Glomerular endothelial cell (primary cell): ENCODE measurements at regions not wholly inside any gene's neighbourhood (a gene's known extent, or its start where the extent isn't known, plus 50 kb on each side); places are given as distances from the start of the nearest gene placed in this dataset.

Experiments used
- DNase-seq: peaks from one replicate; pipeline ENCODE4 v3.0.0-alpha.2; 2011; ENCODE audit warnings: low read depth, low spot score; ENCODE audit errors: extremely low read depth

GRCh38 chr11:97234016-97234415 is 844.2 kb downstream of the JRKL start:
- no peak for DNase-seq

- no peak for DNase-seq
Observed at GRCh38 chr11:97237151-97237550, 847.3 kb downstream of the JRKL start.

GRCh38 chr11:97247601-97248000 is 857.8 kb downstream of the JRKL start:
- no peak for DNase-seq

GRCh38 chr11:97254790-97255189 is 865.0 kb downstream of the JRKL start:
- DNase-seq, result no peak

- DNase-seq, result no peak
Observed at GRCh38 chr11:97259434-97259833, 869.6 kb downstream of the JRKL start.

- DNase-seq, result no peak
Observed at GRCh38 chr11:97259884-97260283, 870.1 kb downstream of the JRKL start.

GRCh38 chr11:97263183-97263858 is 873.5 kb downstream of the JRKL start:
- DNase-seq, result no peak

- no peak for DNase-seq
Observed at GRCh38 chr11:97269527-97269926, 879.7 kb downstream of the JRKL start.

- DNase-seq, result no peak
Observed at GRCh38 chr11:97279341-97279740, 889.5 kb downstream of the JRKL start.

GRCh38 chr11:97280347-97280746 is 890.5 kb downstream of the JRKL start:
- no peak for DNase-seq

- no peak for DNase-seq
Observed at GRCh38 chr11:97289823-97290222, 900.0 kb downstream of the JRKL start.

GRCh38 chr11:97290464-97291041 is 900.7 kb downstream of the JRKL start:
- no peak for DNase-seq

GRCh38 chr11:97296301-97296700 is 906.5 kb downstream of the JRKL start:
- DNase-seq, result no peak

- DNase-seq, result no peak
Observed at GRCh38 chr11:97309291-97309690, 919.5 kb downstream of the JRKL start.

- DNase-seq, result no peak
Observed at GRCh38 chr11:97325693-97326092, 935.9 kb downstream of the JRKL start.

GRCh38 chr11:97332271-97332670 is 942.5 kb downstream of the JRKL start:
- no peak for DNase-seq

- no peak for DNase-seq
Observed at GRCh38 chr11:97336064-97336463, 946.3 kb downstream of the JRKL start.

- DNase-seq, result no peak
Observed at GRCh38 chr11:97345032-97345431, 955.2 kb downstream of the JRKL start.

GRCh38 chr11:97349201-97349600 is 959.4 kb downstream of the JRKL start:
- DNase-seq, result no peak

GRCh38 chr11:97351939-97352338 is 962.1 kb downstream of the JRKL start:
- no peak for DNase-seq

- DNase-seq, result no peak
Observed at GRCh38 chr11:97354026-97354425, 964.2 kb downstream of the JRKL start.

GRCh38 chr11:97354576-97354975 is 964.8 kb downstream of the JRKL start:
- DNase-seq, result no peak

GRCh38 chr11:97355230-97355629 is 965.4 kb downstream of the JRKL start:
- no peak for DNase-seq
